SK-N-SH treated with all-trans-retinoic acid at 6 μM for 48 hours (cell line): ENCODE measurements at regions not wholly inside any gene's neighbourhood (a gene's known extent, or its start where the extent isn't known, plus 50 kb on each side); places are given as distances from the start of the nearest gene placed in this dataset.

Source experiments
- ATAC-seq: fragments of 200-7000 bp; cut with Tn5 transposase; 3 replicates; pipeline ENCODE4 v1.9.1; 2020; ENCODE audit warnings: mild to moderate bottlenecking, moderate library complexity
- ARNTL ChIP-seq: fragments of 450-650 bp; formaldehyde crosslinking; IDR thresholded peaks from 2 replicates; pipeline ENCODE4 v1.5.0; 2020; ENCODE audit warnings: low read depth, mild to moderate bottlenecking, moderate library complexity, borderline replicate concordance
- CREB5 ChIP-seq: fragments of 250-450 bp; sonication (Bioruptor Pico); IDR thresholded peaks from 2 replicates; pipeline ENCODE4 v1.5.1; 2020; ENCODE audit warnings: low read depth, mild to moderate bottlenecking, moderate library complexity
- CSDC2 ChIP-seq: fragments of 250-450 bp; sonication (Bioruptor Pico); IDR thresholded peaks from 2 replicates; pipeline ENCODE4 v1.5.0; 2020; ENCODE audit warnings: mild to moderate bottlenecking, moderate library complexity
- CSRNP3 ChIP-seq: fragments of 250-450 bp; sonication (Bioruptor Pico); IDR thresholded peaks from 2 replicates; pipeline ENCODE4 v1.5.1; 2021; ENCODE audit warnings: mild to moderate bottlenecking, moderate library complexity
- ESRRG ChIP-seq: fragments of 250-450 bp; sonication (Bioruptor Pico); IDR thresholded peaks from 2 replicates; pipeline ENCODE4 v1.6.1; 2021; ENCODE audit warnings: mild to moderate bottlenecking
- GLIS3 ChIP-seq: fragments of 250-450 bp; sonication (Bioruptor Pico); IDR thresholded peaks from 2 replicates; pipeline ENCODE4 v1.5.0; 2020; ENCODE audit warnings: mild to moderate bottlenecking, moderate library complexity
- ISL1 ChIP-seq: fragments of 250-450 bp; sonication (Bioruptor Pico); IDR thresholded peaks from 2 replicates; pipeline ENCODE4 v2.1.2; 2022; ENCODE audit warnings: mild to moderate bottlenecking, moderate library complexity
- OSR1 ChIP-seq: fragments of 250-450 bp; sonication (Bioruptor Pico); IDR thresholded peaks from 2 replicates; pipeline ENCODE4 v1.8.0; 2022; ENCODE audit warnings: moderate library complexity, mild to moderate bottlenecking, inconsistent platforms
- PATZ1 ChIP-seq: fragments of 250-450 bp; sonication (Bioruptor Pico); IDR thresholded peaks from 2 replicates; pipeline ENCODE4 v1.8.0; 2020; ENCODE audit warnings: mild to moderate bottlenecking, moderate library complexity, borderline replicate concordance
- POU6F1 ChIP-seq: fragments of 250-450 bp; sonication (Bioruptor Pico); IDR thresholded peaks from 2 replicates; pipeline ENCODE4 v1.8.0; 2021; ENCODE audit warnings: low read depth, mild to moderate bottlenecking, moderate library complexity, borderline replicate concordance
- RARB ChIP-seq: fragments of 250-450 bp; sonication (Bioruptor Pico); IDR thresholded peaks from 2 replicates; pipeline ENCODE4 v1.8.0; 2021; ENCODE audit warnings: mild to moderate bottlenecking, moderate library complexity
- SNAI2 ChIP-seq: fragments of 250-450 bp; sonication (Bioruptor Pico); IDR thresholded peaks from 2 replicates; pipeline ENCODE4 v1.5.0; 2020; ENCODE audit warnings: mild to moderate bottlenecking, moderate library complexity
- TCF4 ChIP-seq: fragments of 250-450 bp; sonication (Bioruptor Pico); IDR thresholded peaks from 2 replicates; pipeline ENCODE4 v1.8.0; 2021; ENCODE audit warnings: mild to moderate bottlenecking, moderate library complexity, borderline replicate concordance
- ZC3H10 ChIP-seq: fragments of 250-450 bp; sonication (Bioruptor Pico); IDR thresholded peaks from 2 replicates; pipeline ENCODE4 v1.5.1; 2021; ENCODE audit warnings: mild to moderate bottlenecking, moderate library complexity
- ZFP3 ChIP-seq: fragments of 250-450 bp; sonication (Bioruptor Pico); IDR thresholded peaks from 2 replicates; pipeline ENCODE4 v1.5.0; 2020; ENCODE audit warnings: mild to moderate bottlenecking, moderate library complexity
- ZFP30 ChIP-seq: fragments of 450-650 bp; formaldehyde crosslinking; IDR thresholded peaks from 2 replicates; pipeline ENCODE4 v1.5.0; 2022; ENCODE audit warnings: mild to moderate bottlenecking, moderate library complexity
- ZNF565 ChIP-seq: fragments of 450-650 bp; formaldehyde crosslinking; conservative IDR thresholded peaks from 2 replicates; pipeline ENCODE4 v1.5.0; 2020; ENCODE audit warnings: low read depth, mild to moderate bottlenecking, moderate library complexity
- ZNF70 ChIP-seq: fragments of 450-650 bp; formaldehyde crosslinking; IDR thresholded peaks from 2 replicates; pipeline ENCODE4 v1.5.0; 2020; ENCODE audit warnings: mild to moderate bottlenecking, moderate library complexity
- ZNF8 ChIP-seq: fragments of 450-650 bp; formaldehyde crosslinking; IDR thresholded peaks from 2 replicates; pipeline ENCODE4 v1.5.0; 2020; ENCODE audit warnings: mild to moderate bottlenecking, moderate library complexity

GRCh38 chr2:140173790-140174189 lies 1393.6 kb upstream of the NXPH2 start (continued):
- no peak for TF ChIP-seq PATZ1 (CRISPR knock-in tag)

- TF ChIP-seq ZNF565 (CRISPR knock-in tag) (no peak), ZC3H10 (CRISPR knock-in tag) (no peak), CSRNP3 (CRISPR knock-in tag) (no peak), CSDC2 (CRISPR knock-in tag) (no peak), OSR1 (CRISPR knock-in tag) (no peak), TCF4 (CRISPR knock-in tag) (no peak), ISL1 (CRISPR knock-in tag) (no peak), ZFP3 (CRISPR knock-in tag) (no peak), PATZ1 (CRISPR knock-in tag) (no peak), CREB5 (CRISPR knock-in tag) (no peak), ARNTL (CRISPR knock-in tag) (no peak), ESRRG (no peak), POU6F1 (CRISPR knock-in tag) (no peak), ZNF70 (CRISPR knock-in tag) (no peak), ZNF8 (no peak), SNAI2 (CRISPR knock-in tag) (no peak)
- ATAC-seq = no peak
Observed at GRCh38 chr2:140164449-140164848, 1384.3 kb upstream of the NXPH2 start.

- no peak for TF ChIP-seq RARB
- no peak for ATAC-seq
Observed at GRCh38 chr2:140158259-140158658, 1378.1 kb upstream of the NXPH2 start.

GRCh38 chr2:140157816-140158215 lies 1377.6 kb upstream of the NXPH2 start:
- TF ChIP-seq PATZ1 (CRISPR knock-in tag) (no peak), GLIS3 (CRISPR knock-in tag) (no peak), ZFP30 (CRISPR knock-in tag) (no peak), OSR1 (CRISPR knock-in tag) (no peak)
- ATAC-seq = no peak
